ENCODE measurements at regions not wholly inside any gene's neighbourhood (a gene's known extent, or its start where the extent isn't known, plus 50 kb on each side); places are given as distances from the start of the nearest gene placed in this dataset.

- H3K23ac ChIP-seq (ENCODE audit: low read length): no peak overlapping the region
- H4K8ac ChIP-seq (ENCODE audit: low read depth, low read length): no peak overlapping the region
- no peak overlapping the region for H3K4me2 ChIP-seq (ENCODE audit: low read length)
- no peak overlapping the region for H4K5ac ChIP-seq (ENCODE audit: low read length)
- H3K4me1 ChIP-seq (ENCODE audit: control insufficient read depth, low read depth, low read length): no peaks in the 10 kb centered on the region
- no peaks in the 10 kb centered on the region for H3K36me3 ChIP-seq (ENCODE audit: control insufficient read depth, insufficient read depth, low read length)
- no peak overlapping the region for H2BK15ac ChIP-seq (replicated peaks; ENCODE audit: low read depth)
- H3K9ac ChIP-seq (ENCODE audit: low read length): no peak overlapping the region
- H3K4me3 ChIP-seq (ENCODE audit: low read length): no peak overlapping the region
- H3K79me1 ChIP-seq (ENCODE audit: low read length): no peaks in the 10 kb centered on the region
- DNase-seq: no peak
- H2BK120ac ChIP-seq (ENCODE audit: low read depth, low read length): no peak overlapping the region
- H2BK5ac ChIP-seq (ENCODE audit: low read length): no peak overlapping the region
- no peaks in the 10 kb centered on the region for H3K79me2 ChIP-seq (ENCODE audit: control insufficient read depth, insufficient read depth, low read length)
- WGBS (ENCODE audit: extremely low coverage, insufficient coverage, low lambda C conversion rate): no CpG with 5 or more reads among the region's 1 CpG
- H2AK5ac ChIP-seq (ENCODE audit: low read length): no peak overlapping the region
- no peak overlapping the region for H3K18ac ChIP-seq (ENCODE audit: low read length)
- H3K27ac ChIP-seq (ENCODE audit: low read depth, low read length): no peak overlapping the region
- H3K27me3 ChIP-seq (ENCODE audit: insufficient read depth, low read length, poor library complexity): no peaks in the 10 kb centered on the region
- H3K4ac ChIP-seq (ENCODE audit: low read depth, low read length): no peak overlapping the region
- H3K56ac ChIP-seq (ENCODE audit: low read length): no peak overlapping the region
These were observed 96.0 kb downstream of the MED10 start for GRCh38 chr5:6282352-6282751.

GRCh38 chr5:6281818-6282217 lies 96.5 kb downstream of the MED10 start:
- Histone ChIP-seq H3K18ac (ENCODE audit: low read length) (no peak overlapping the region), H3K4me3 (ENCODE audit: low read length) (no peak overlapping the region), H3K79me1 (ENCODE audit: low read length) (no peaks in the 10 kb centered on the region), H3K27me3 (ENCODE audit: insufficient read depth, low read length, poor library complexity) (no peaks in the 10 kb centered on the region), H3K4me1 (ENCODE audit: control insufficient read depth, low read depth, low read length) (no peaks in the 10 kb centered on the region), H2BK120ac (ENCODE audit: low read depth, low read length) (no peak overlapping the region), H4K5ac (ENCODE audit: low read length) (no peak overlapping the region), H3K36me3 (ENCODE audit: control insufficient read depth, insufficient read depth, low read length) (no peaks in the 10 kb centered on the region), H2AK5ac (ENCODE audit: low read length) (no peak overlapping the region), H3K79me2 (ENCODE audit: control insufficient read depth, insufficient read depth, low read length) (no peaks in the 10 kb centered on the region), H2BK5ac (ENCODE audit: low read length) (no peak overlapping the region), H3K9ac (ENCODE audit: low read length) (no peak overlapping the region), H4K8ac (ENCODE audit: low read depth, low read length) (no peak overlapping the region), H2BK15ac (replicated peaks; ENCODE audit: low read depth) (no peak overlapping the region), H3K4me2 (ENCODE audit: low read length) (no peak overlapping the region), H3K4ac (ENCODE audit: low read depth, low read length) (no peak overlapping the region), H3K23ac (ENCODE audit: low read length) (no peak overlapping the region), H3K27ac (ENCODE audit: low read depth, low read length) (no peak overlapping the region), H3K56ac (ENCODE audit: low read length) (no peak overlapping the region)
- no peak for DNase-seq
- WGBS (ENCODE audit: extremely low coverage, insufficient coverage, low lambda C conversion rate): no CpG with 5 or more reads among the region's 4 CpGs

- Histone ChIP-seq H4K8ac (ENCODE audit: low read depth, low read length) (no peak overlapping the region), H3K79me2 (ENCODE audit: control insufficient read depth, insufficient read depth, low read length) (no peaks in the 10 kb centered on the region), H3K79me1 (ENCODE audit: low read length) (no peaks in the 10 kb centered on the region), H3K4me2 (ENCODE audit: low read length) (no peak overlapping the region), H2AK5ac (ENCODE audit: low read length) (no peak overlapping the region), H3K36me3 (ENCODE audit: control insufficient read depth, insufficient read depth, low read length) (no peaks in the 10 kb centered on the region), H2BK5ac (ENCODE audit: low read length) (no peak overlapping the region), H3K56ac (ENCODE audit: low read length) (no peak overlapping the region), H3K23ac (ENCODE audit: low read length) (no peak overlapping the region), H2BK15ac (replicated peaks; ENCODE audit: low read depth) (no peak overlapping the region), H3K4ac (ENCODE audit: low read depth, low read length) (no peak overlapping the region), H3K4me1 (ENCODE audit: control insufficient read depth, low read depth, low read length) (no peaks in the 10 kb centered on the region), H3K27ac (ENCODE audit: low read depth, low read length) (no peak overlapping the region), H3K9ac (ENCODE audit: low read length) (no peak overlapping the region), H3K27me3 (ENCODE audit: insufficient read depth, low read length, poor library complexity) (no peaks in the 10 kb centered on the region), H3K18ac (ENCODE audit: low read length) (no peak overlapping the region), H3K4me3 (ENCODE audit: low read length) (no peak overlapping the region), H2BK120ac (ENCODE audit: low read depth, low read length) (no peak overlapping the region), H4K5ac (ENCODE audit: low read length) (no peak overlapping the region)
- no CpG with 5 or more reads among the region's 6 CpGs for WGBS (ENCODE audit: extremely low coverage, insufficient coverage, low lambda C conversion rate)
- no peak for DNase-seq
These were observed 97.8 kb downstream of the MED10 start for GRCh38 chr5:6280425-6281100.

- Histone ChIP-seq H3K27me3 (ENCODE audit: insufficient read depth, low read length, poor library complexity) (no peaks in the 10 kb centered on the region), H3K9ac (ENCODE audit: low read length) (no peak overlapping the region), H3K79me2 (ENCODE audit: control insufficient read depth, insufficient read depth, low read length) (no peaks in the 10 kb centered on the region), H3K4ac (ENCODE audit: low read depth, low read length) (no peak overlapping the region), H3K4me3 (ENCODE audit: low read length) (no peak overlapping the region), H3K4me1 (ENCODE audit: control insufficient read depth, low read depth, low read length) (no peaks in the 10 kb centered on the region), H4K8ac (ENCODE audit: low read depth, low read length) (no peak overlapping the region), H3K56ac (ENCODE audit: low read length) (no peak overlapping the region), H2BK5ac (ENCODE audit: low read length) (no peak overlapping the region), H3K18ac (ENCODE audit: low read length) (no peak overlapping the region), H4K5ac (ENCODE audit: low read length) (no peak overlapping the region), H3K36me3 (ENCODE audit: control insufficient read depth, insufficient read depth, low read length) (no peaks in the 10 kb centered on the region), H2BK15ac (replicated peaks; ENCODE audit: low read depth) (no peak overlapping the region), H3K79me1 (ENCODE audit: low read length) (no peaks in the 10 kb centered on the region), H2BK120ac (ENCODE audit: low read depth, low read length) (no peak overlapping the region), H3K27ac (ENCODE audit: low read depth, low read length) (no peak overlapping the region), H3K23ac (ENCODE audit: low read length) (no peak overlapping the region), H2AK5ac (ENCODE audit: low read length) (no peak overlapping the region), H3K4me2 (ENCODE audit: low read length) (no peak overlapping the region)
- DNase-seq: no peak
- WGBS (ENCODE audit: extremely low coverage, insufficient coverage, low lambda C conversion rate): no CpG with 5 or more reads among the region's 5 CpGs
These were observed 98.7 kb downstream of the MED10 start for GRCh38 chr5:6279607-6280006.

GRCh38 chr5:6274846-6275543 lies 103.4 kb downstream of the MED10 start:
- WGBS (ENCODE audit: extremely low coverage, insufficient coverage, low lambda C conversion rate): no CpG with 5 or more reads among the region's 2 CpGs
- Histone ChIP-seq H4K5ac (ENCODE audit: low read length) (no peak overlapping the region), H3K79me1 (ENCODE audit: low read length) (no peaks in the 10 kb centered on the region)

More at GRCh38 chr5:6274846-6275543, 103.4 kb downstream of the MED10 start:
- H3K79me2 ChIP-seq (ENCODE audit: control insufficient read depth, insufficient read depth, low read length): no peaks in the 10 kb centered on the region
- H2AK5ac ChIP-seq (ENCODE audit: low read length): no peak overlapping the region
- H3K4ac ChIP-seq (ENCODE audit: low read depth, low read length): no peak overlapping the region
- H3K9ac ChIP-seq (ENCODE audit: low read length): no peak overlapping the region
- no peak overlapping the region for H3K27ac ChIP-seq (ENCODE audit: low read depth, low read length)
- H3K27me3 ChIP-seq (ENCODE audit: insufficient read depth, low read length, poor library complexity): no peaks in the 10 kb centered on the region
- H3K18ac ChIP-seq (ENCODE audit: low read length): no peak overlapping the region
- H2BK120ac ChIP-seq (ENCODE audit: low read depth, low read length): no peak overlapping the region
- H3K4me3 ChIP-seq (ENCODE audit: low read length): no peak overlapping the region
- H3K4me2 ChIP-seq (ENCODE audit: low read length): no peak overlapping the region
- H2BK5ac ChIP-seq (ENCODE audit: low read length): no peak overlapping the region
- no peak overlapping the region for H4K8ac ChIP-seq (ENCODE audit: low read depth, low read length)
- no peaks in the 10 kb centered on the region for H3K36me3 ChIP-seq (ENCODE audit: control insufficient read depth, insufficient read depth, low read length)
- no peak overlapping the region for H3K23ac ChIP-seq (ENCODE audit: low read length)
- H2BK15ac ChIP-seq (replicated peaks; ENCODE audit: low read depth): no peak overlapping the region
- H3K4me1 ChIP-seq (ENCODE audit: control insufficient read depth, low read depth, low read length): no peaks in the 10 kb centered on the region
- no peak overlapping the region for H3K56ac ChIP-seq (ENCODE audit: low read length)
- DNase-seq: no peak

Measured in mesendoderm (in vitro differentiated cells).